Keratinocyte (primary cell): ENCODE measurements at regions not wholly inside any gene's neighbourhood (a gene's known extent, or its start where the extent isn't known, plus 50 kb on each side); places are given as distances from the start of the nearest gene placed in this dataset.

ENCODE experiments used
- CTCF ChIP-seq, 3 experiments: IDR thresholded peaks in 1 of 3; conservative IDR thresholded peaks in 1 of 3; optimal IDR thresholded peaks in 1 of 3; 2 replicates in 2 of 3; 3 replicates in 1 of 3; pipeline versions ENCODE3 to v1.5.1; 2011; ENCODE audit warnings: low read length in 3 of 3, mild to moderate bottlenecking in 3 of 3, moderate library complexity in 2 of 3, control low read depth in 1 of 3, inconsistent platforms in 1 of 3; ENCODE audit not compliant: insufficient read depth in 2 of 3; ENCODE audit errors: extremely low read depth in 1 of 3
- EZH2 ChIP-seq: IDR thresholded peaks from one replicate; pipeline ENCODE4 v1.6.1; 2012; ENCODE audit warnings: inconsistent platforms, mild to moderate bottlenecking, low read length, moderate library complexity

DNA sequence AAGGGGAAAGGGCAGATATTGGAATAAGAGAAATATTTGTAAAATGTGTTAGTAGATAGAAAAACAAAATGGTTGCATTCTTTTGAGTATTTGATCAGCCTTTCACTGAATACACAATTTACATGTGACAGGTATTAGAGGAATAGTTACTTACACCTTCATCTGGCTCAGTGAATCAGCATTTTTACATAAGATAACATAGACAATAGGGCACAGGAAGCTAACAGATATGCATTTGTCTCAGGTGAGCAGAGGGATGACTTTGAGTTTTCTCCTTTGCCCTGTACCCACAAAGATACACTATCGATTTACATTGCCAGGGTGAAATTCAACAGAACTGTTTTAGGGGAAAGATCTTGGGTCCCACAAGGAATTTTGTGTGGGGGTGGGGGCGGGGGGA is 373.1 kb upstream of the NETO1 start:
- TF ChIP-seq CTCF (optimal IDR thresholded peaks at IDR 0.05 in 1 of 3, IDR thresholded peaks at IDR 0.05 in 1 of 3, conservative IDR thresholded peaks at IDR 0.05 in 1 of 3; ENCODE audit: extremely low read depth in 1 of 3, insufficient read depth in 2 of 3, low read length in 3 of 3), result no peak
- no peak for TF ChIP-seq EZH2
